Adipocyte (in vitro differentiated cells): ENCODE measurements at regions not wholly inside any gene's neighbourhood (a gene's known extent, or its start where the extent isn't known, plus 50 kb on each side); places are given as distances from the start of the nearest gene placed in this dataset.
"Not testable (repeated sequence)": the region's sequence is repeated elsewhere in the genome, so short reads cannot be mapped to it uniquely, and the experiment has no call there.

Experiments
- DNase-seq: peaks from one replicate; pipeline ENCODE4 v3.0.0-alpha.2; 2015; ENCODE audit warnings: low read depth
- H3K27me3 ChIP-seq: replicated peaks from 2 replicates; pipeline ENCODE4 v1.7.0; 2013; ENCODE audit warnings: mild to moderate bottlenecking, low read length, moderate library complexity; ENCODE audit not compliant: control insufficient read depth, insufficient read depth
- H3K36me3 ChIP-seq: 2 replicates; pipeline ENCODE4 v1.7.0; 2013; ENCODE audit warnings: low read length, mild to moderate bottlenecking, moderate library complexity; ENCODE audit not compliant: control insufficient read depth, insufficient read depth, severe bottlenecking
- H3K4me1 ChIP-seq: 2 replicates; pipeline ENCODE4 v1.7.0; 2013; ENCODE audit warnings: mild to moderate bottlenecking, low read length, moderate library complexity; ENCODE audit not compliant: control insufficient read depth, insufficient read depth
- H3K4me3 ChIP-seq: 2 replicates; pipeline ENCODE4 v1.7.0; 2013; ENCODE audit warnings: mild to moderate bottlenecking, low read length, moderate library complexity
- H3K9ac ChIP-seq: 2 replicates; pipeline ENCODE4 v1.7.0; 2013; ENCODE audit warnings: mild to moderate bottlenecking, low read length, moderate library complexity
- H3K9me3 ChIP-seq: 2 replicates; pipeline ENCODE4 v1.7.0; 2013; ENCODE audit warnings: mild to moderate bottlenecking, low read length, moderate library complexity; ENCODE audit not compliant: control insufficient read depth

GRCh38 chr1:189220750-189221149 is 1256.9 kb downstream of the BRINP3 start:
- Histone ChIP-seq H3K36me3 (no peaks in the 10 kb centered on the region), H3K9ac (no peak overlapping the region), H3K4me3 (no peak overlapping the region), H3K9me3 (no peaks in the 10 kb centered on the region), H3K4me1 (no peaks in the 10 kb centered on the region), H3K27me3 (no peaks in the 10 kb centered on the region)
- DNase-seq: peak; percentile 39

GRCh38 chr1:189225794-189226145 is 1251.9 kb downstream of the BRINP3 start:
- not testable (repeated sequence) for H3K27me3 ChIP-seq, H3K4me3 ChIP-seq, DNase-seq, H3K9ac ChIP-seq, H3K4me1 ChIP-seq, H3K36me3 ChIP-seq, H3K9me3 ChIP-seq

- DNase-seq: no peak
- Histone ChIP-seq H3K27me3 (no peaks in the 10 kb centered on the region), H3K36me3 (no peaks in the 10 kb centered on the region), H3K9ac (no peak overlapping the region), H3K4me3 (no peak overlapping the region), H3K9me3 (no peaks in the 10 kb centered on the region), H3K4me1 (no peaks in the 10 kb centered on the region)
Measured at GRCh38 chr1:189226779-189227178, 1250.9 kb downstream of the BRINP3 start.

GRCh38 chr1:189237008-189237407 is 1240.7 kb downstream of the BRINP3 start:
- Histone ChIP-seq H3K4me1 (no peaks in the 10 kb centered on the region), H3K4me3 (no peak overlapping the region), H3K9ac (no peak overlapping the region), H3K27me3 (no peaks in the 10 kb centered on the region), H3K9me3 (no peaks in the 10 kb centered on the region), H3K36me3 (no peaks in the 10 kb centered on the region)
- no peak for DNase-seq

GRCh38 chr1:189253601-189254350 is 1223.9 kb downstream of the BRINP3 start:
- no peak for DNase-seq
- Histone ChIP-seq H3K27me3 (no peaks in the 10 kb centered on the region), H3K4me1 (no peaks in the 10 kb centered on the region), H3K9me3 (no peaks in the 10 kb centered on the region), H3K36me3 (no peaks in the 10 kb centered on the region), H3K9ac (no peak overlapping the region), H3K4me3 (no peak overlapping the region)

GRCh38 chr1:189261128-189261527 is 1216.5 kb downstream of the BRINP3 start:
- not testable (repeated sequence) for DNase-seq, H3K27me3 ChIP-seq, H3K4me3 ChIP-seq, H3K36me3 ChIP-seq, H3K9me3 ChIP-seq, H3K9ac ChIP-seq, H3K4me1 ChIP-seq

GRCh38 chr1:189269011-189269410 is 1208.7 kb downstream of the BRINP3 start:
- Histone ChIP-seq H3K9me3 (peaks cover 37% of the 10 kb centered on the region), H3K36me3 (no peaks in the 10 kb centered on the region), H3K4me3 (no peak overlapping the region), H3K27me3 (no peaks in the 10 kb centered on the region), H3K4me1 (no peaks in the 10 kb centered on the region), H3K9ac (no peak overlapping the region)
- peak; percentile 4 for DNase-seq

- Histone ChIP-seq H3K9ac (no peak overlapping the region), H3K27me3 (no peaks in the 10 kb centered on the region)
- no peak for DNase-seq
Measured at GRCh38 chr1:189274267-189274666, 1203.4 kb downstream of the BRINP3 start.

GRCh38 chr1:189275796-189276195 is 1201.9 kb downstream of the BRINP3 start:
- no peaks in the 10 kb centered on the region for H3K27me3 ChIP-seq
- H3K36me3 ChIP-seq: no peaks in the 10 kb centered on the region
- no peak overlapping the region for H3K9ac ChIP-seq
- H3K4me3 ChIP-seq: no peak overlapping the region
- no peaks in the 10 kb centered on the region for H3K4me1 ChIP-seq
- peak; percentile 63 for DNase-seq
- peaks cover 6% of the 10 kb centered on the region for H3K9me3 ChIP-seq

More at GRCh38 chr1:189274267-189274666, 1203.4 kb downstream of the BRINP3 start:
- H3K4me3 ChIP-seq: no peak overlapping the region
- H3K36me3 ChIP-seq: no peaks in the 10 kb centered on the region
- no peaks in the 10 kb centered on the region for H3K4me1 ChIP-seq
- peaks cover 14% of the 10 kb centered on the region for H3K9me3 ChIP-seq

- Histone ChIP-seq H3K27me3 (no peaks in the 10 kb centered on the region), H3K9me3 (no peaks in the 10 kb centered on the region), H3K4me3 (no peak overlapping the region), H3K36me3 (no peaks in the 10 kb centered on the region), H3K4me1 (no peaks in the 10 kb centered on the region), H3K9ac (no peak overlapping the region)
- DNase-seq: no peak
Measured at GRCh38 chr1:189289346-189289745, 1188.3 kb downstream of the BRINP3 start.

- H3K4me3 ChIP-seq: no peak overlapping the region
- no peaks in the 10 kb centered on the region for H3K36me3 ChIP-seq
- no peaks in the 10 kb centered on the region for H3K9me3 ChIP-seq
- H3K4me1 ChIP-seq: no peaks in the 10 kb centered on the region
- H3K27me3 ChIP-seq: no peaks in the 10 kb centered on the region
- H3K9ac ChIP-seq: no peak overlapping the region
- no peak for DNase-seq
Measured at GRCh38 chr1:189301235-189301634, 1176.4 kb downstream of the BRINP3 start.

- Histone ChIP-seq H3K36me3 (no peaks in the 10 kb centered on the region), H3K9ac (no peak overlapping the region), H3K9me3 (no peaks in the 10 kb centered on the region), H3K4me1 (no peaks in the 10 kb centered on the region), H3K4me3 (no peak overlapping the region), H3K27me3 (no peaks in the 10 kb centered on the region)
- no peak for DNase-seq
Measured at GRCh38 chr1:189305279-189305678, 1172.4 kb downstream of the BRINP3 start.
